Muscle of leg (tissue), 3 donors: ENCODE measurements at regions not wholly inside any gene's neighbourhood (a gene's known extent, or its start where the extent isn't known, plus 50 kb on each side); places are given as distances from the start of the nearest gene placed in this dataset.
A peak's percentile ranks its signal among the peaks of the same experiment; 100 is the strongest.
"Not testable (repeated sequence)": the region's sequence is repeated elsewhere in the genome, so short reads cannot be mapped to it uniquely, and the experiment has no call there.

Experiments
- DNase-seq: peaks from one replicate; pipeline ENCODE4 v3.0.0; 2013
- H3K27ac ChIP-seq: one replicate; pipeline ENCODE4 v1.5.1; 2013; ENCODE audit warnings: mild to moderate bottlenecking, low read length, control low read depth
- H3K27me3 ChIP-seq: one replicate; pipeline ENCODE4 v1.6.1; 2013; ENCODE audit warnings: low read length; ENCODE audit not compliant: control insufficient read depth, insufficient read depth
- H3K36me3 ChIP-seq: one replicate; pipeline ENCODE4 v1.6.1; 2013; ENCODE audit warnings: low read length; ENCODE audit not compliant: control insufficient read depth, insufficient read depth
- H3K4me1 ChIP-seq: one replicate; pipeline ENCODE4 v1.6.1; 2013; ENCODE audit warnings: low read length; ENCODE audit not compliant: control insufficient read depth, insufficient read depth
- H3K4me3 ChIP-seq: one replicate; pipeline ENCODE4 v1.5.1; 2013; ENCODE audit warnings: low read length, control low read depth
- H3K9me3 ChIP-seq: replicated peaks from 2 replicates; pipeline ENCODE4 v1.6.1; 2013; ENCODE audit warnings: low read depth, low read length; ENCODE audit not compliant: control insufficient read depth
- WGBS: methylation state at CpG from one replicate; pipeline ENCODE4 v1.1.5; 2013; ENCODE audit warnings: missing lambda C conversion rate; ENCODE audit not compliant: insufficient coverage; 5-methylcytosine and 5-hydroxymethylcytosine counted together

DNA sequence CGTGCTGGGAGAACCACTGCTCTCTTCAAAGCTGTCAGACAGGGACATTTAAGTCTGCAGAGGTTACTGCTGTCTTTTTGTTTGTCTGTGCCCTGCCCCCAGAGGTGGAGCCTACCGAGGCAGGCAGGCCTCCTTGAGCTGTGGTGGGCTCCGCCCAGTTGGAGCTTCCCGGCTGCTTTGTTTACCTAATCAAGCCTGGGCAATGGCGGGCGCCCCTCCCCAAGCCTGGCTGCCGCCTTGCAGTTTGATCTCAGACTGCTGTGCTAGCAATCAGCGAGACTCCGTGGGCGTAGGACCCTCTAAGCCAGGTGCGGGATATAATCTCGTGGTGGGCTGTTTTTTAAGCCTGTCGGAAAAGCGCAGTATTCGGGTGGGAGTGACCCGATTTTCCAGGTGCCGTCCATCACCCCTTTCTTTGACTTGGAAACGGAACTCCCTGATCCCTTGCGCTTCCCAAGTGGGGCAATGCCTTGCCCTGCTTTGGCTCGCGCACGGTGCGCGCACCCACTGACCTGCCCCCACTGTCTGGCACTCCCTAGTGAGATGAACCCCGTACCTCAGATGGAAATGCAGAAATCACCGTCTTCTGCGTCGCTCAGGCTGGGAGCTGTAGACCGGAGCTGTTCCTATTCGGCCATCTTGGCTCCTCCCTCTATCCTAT lies 617.0 kb downstream of the ADCYAP1 start:
- not testable (repeated sequence) for H3K27me3 ChIP-seq, H3K9me3 ChIP-seq, H3K4me3 ChIP-seq, DNase-seq, H3K36me3 ChIP-seq, H3K4me1 ChIP-seq, H3K27ac ChIP-seq
- WGBS: 94% methylated on average over 15 of the region's 30 CpGs

DNA sequence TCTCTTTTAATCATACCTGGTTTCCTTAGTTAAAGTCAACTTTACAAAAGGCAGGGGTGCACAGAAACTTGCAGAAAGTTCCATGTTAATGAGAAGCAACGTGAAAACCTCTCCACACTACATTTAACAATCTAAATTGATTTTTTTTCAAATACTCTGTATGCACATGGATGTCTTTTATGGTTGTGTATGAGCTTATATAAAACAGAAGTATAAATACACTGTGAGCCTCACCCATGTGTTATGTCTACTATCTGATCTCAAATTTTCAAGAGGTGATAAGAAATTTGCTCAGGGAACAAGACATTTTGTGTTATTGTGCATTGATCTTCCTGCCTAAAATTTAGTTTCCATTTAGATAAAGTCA lies 617.6 kb downstream of the ADCYAP1 start:
- no CpG with 5 or more reads among the region's 1 CpG for WGBS
- no peaks in the 10 kb centered on the region for H3K9me3 ChIP-seq
- no peaks in the 10 kb centered on the region for H3K36me3 ChIP-seq
- no peaks in the 10 kb centered on the region for H3K27me3 ChIP-seq
- DNase-seq: no peak
- no peaks in the 10 kb centered on the region for H3K4me1 ChIP-seq
- H3K27ac ChIP-seq: no peak overlapping the region
- H3K4me3 ChIP-seq: no peak overlapping the region

- Histone ChIP-seq H3K27me3 (no peaks in the 10 kb centered on the region), H3K27ac (no peak overlapping the region), H3K9me3 (no peaks in the 10 kb centered on the region), H3K4me1 (no peaks in the 10 kb centered on the region), H3K4me3 (no peak overlapping the region), H3K36me3 (no peaks in the 10 kb centered on the region)
- WGBS: no CpG with 5 or more reads among the region's 1 CpG
- peak; percentile 6 for DNase-seq
Observed at GRCh38 chr18:1526991-1527390, 622.3 kb downstream of the ADCYAP1 start.

- H3K4me1 ChIP-seq: no peaks in the 10 kb centered on the region
- no peaks in the 10 kb centered on the region for H3K27me3 ChIP-seq
- WGBS: no CpG with 5 or more reads among the region's 3 CpGs
- H3K27ac ChIP-seq: no peak overlapping the region
- no peak overlapping the region for H3K4me3 ChIP-seq
- no peaks in the 10 kb centered on the region for H3K36me3 ChIP-seq
- no peaks in the 10 kb centered on the region for H3K9me3 ChIP-seq
- DNase-seq: no peak
Observed at GRCh38 chr18:1527805-1528204, 623.1 kb downstream of the ADCYAP1 start.

DNA sequence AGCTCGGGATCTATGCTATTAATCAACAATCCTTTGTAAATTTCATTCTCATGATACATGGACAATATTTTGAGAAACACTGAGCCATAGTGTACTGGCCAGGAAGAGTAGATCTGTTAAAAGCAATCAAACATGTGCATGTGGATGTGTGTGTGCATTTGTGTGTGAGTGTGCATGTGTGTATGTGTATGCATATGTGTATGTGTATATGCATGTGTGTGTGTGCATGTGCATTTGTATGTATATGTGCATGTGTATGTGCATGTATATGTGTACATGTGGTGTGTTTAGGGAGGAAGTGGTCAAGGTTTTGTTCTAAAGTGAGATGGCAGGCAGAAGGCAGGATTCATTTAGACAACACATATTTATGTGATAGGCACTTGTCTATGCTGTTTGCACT lies 623.8 kb downstream of the ADCYAP1 start:
- H3K4me1 ChIP-seq: no peaks in the 10 kb centered on the region
- H3K27ac ChIP-seq: no peak overlapping the region
- no peak overlapping the region for H3K4me3 ChIP-seq
- H3K27me3 ChIP-seq: no peaks in the 10 kb centered on the region
- no CpG with 5 or more reads among the region's 1 CpG for WGBS
- no peaks in the 10 kb centered on the region for H3K36me3 ChIP-seq
- no peak for DNase-seq
- H3K9me3 ChIP-seq: no peaks in the 10 kb centered on the region

- H3K27ac ChIP-seq: no peak overlapping the region
- DNase-seq: no peak
- no peaks in the 10 kb centered on the region for H3K4me1 ChIP-seq
- no peaks in the 10 kb centered on the region for H3K9me3 ChIP-seq
- 73% methylated on average over 1 of the region's 2 CpGs for WGBS
- no peak overlapping the region for H3K4me3 ChIP-seq
- no peaks in the 10 kb centered on the region for H3K36me3 ChIP-seq
- no peaks in the 10 kb centered on the region for H3K27me3 ChIP-seq
Observed at GRCh38 chr18:1528964-1529509, 624.4 kb downstream of the ADCYAP1 start.

DNA sequence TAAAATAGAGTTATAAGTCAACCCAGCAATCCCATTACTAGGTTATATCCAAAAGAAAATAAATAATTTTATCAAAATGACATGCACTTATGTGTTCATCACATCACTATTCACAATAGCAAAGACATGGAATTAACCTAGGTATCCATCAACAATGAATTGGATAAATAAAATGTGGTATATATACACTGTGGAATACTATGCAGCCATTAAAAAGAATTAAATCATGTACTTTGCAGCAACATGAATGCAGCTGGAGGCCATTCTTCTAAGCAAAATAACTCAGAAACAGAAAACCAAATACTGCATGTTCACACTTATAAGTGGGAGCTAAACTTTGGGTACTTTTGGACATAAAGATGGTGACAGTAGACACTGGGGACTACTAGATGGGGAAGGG lies 626.0 kb downstream of the ADCYAP1 start:
- Histone ChIP-seq H3K27ac (no peak overlapping the region), H3K9me3 (no peaks in the 10 kb centered on the region), H3K27me3 (no peaks in the 10 kb centered on the region), H3K36me3 (no peaks in the 10 kb centered on the region), H3K4me3 (no peak overlapping the region), H3K4me1 (no peaks in the 10 kb centered on the region)
- DNase-seq: no peak

DNA sequence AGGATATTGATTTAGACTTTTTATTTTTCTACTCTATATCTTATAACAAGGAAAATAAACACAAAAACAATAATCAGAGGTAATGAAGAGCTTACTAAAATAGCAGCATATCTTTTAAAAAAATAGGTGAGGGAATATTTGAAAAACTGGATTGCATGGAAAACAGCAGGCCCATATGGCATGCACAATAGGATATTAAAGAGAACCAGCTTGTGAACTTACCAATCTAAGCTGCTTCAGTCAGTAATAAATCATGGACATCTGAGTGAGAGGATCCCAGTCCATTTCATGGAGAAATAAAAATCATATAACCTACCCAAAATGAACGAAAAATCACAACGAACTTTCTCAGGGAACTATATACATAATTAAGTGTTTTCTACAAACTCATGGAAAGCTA lies 634.6 kb downstream of the ADCYAP1 start:
- Histone ChIP-seq H3K27me3 (no peaks in the 10 kb centered on the region), H3K9me3 (no peaks in the 10 kb centered on the region), H3K27ac (no peak overlapping the region), H3K4me3 (no peak overlapping the region), H3K36me3 (no peaks in the 10 kb centered on the region), H3K4me1 (no peaks in the 10 kb centered on the region)
- DNase-seq: no peak
- WGBS: no CpG with 5 or more reads among the region's 2 CpGs

GRCh38 chr18:1541478-1541877 lies 636.8 kb downstream of the ADCYAP1 start:
- no peak overlapping the region for H3K4me3 ChIP-seq
- DNase-seq: no peak
- no peak overlapping the region for H3K27ac ChIP-seq
- no peaks in the 10 kb centered on the region for H3K9me3 ChIP-seq
- no peaks in the 10 kb centered on the region for H3K36me3 ChIP-seq
- no peaks in the 10 kb centered on the region for H3K4me1 ChIP-seq
- no peaks in the 10 kb centered on the region for H3K27me3 ChIP-seq
- WGBS: 87% methylated on average over 7 of the region's 8 CpGs

- Histone ChIP-seq H3K4me1 (no peaks in the 10 kb centered on the region), H3K9me3 (no peaks in the 10 kb centered on the region), H3K27me3 (no peaks in the 10 kb centered on the region), H3K27ac (no peak overlapping the region), H3K4me3 (no peak overlapping the region), H3K36me3 (no peaks in the 10 kb centered on the region)
- DNase-seq: no peak
- WGBS: no CpG with 5 or more reads among the region's 2 CpGs
Observed at GRCh38 chr18:1542230-1542774, 637.6 kb downstream of the ADCYAP1 start.

GRCh38 chr18:1544016-1544415 lies 639.3 kb downstream of the ADCYAP1 start:
- H3K4me3 ChIP-seq: no peak overlapping the region

More at GRCh38 chr18:1544016-1544415, 639.3 kb downstream of the ADCYAP1 start:
- Histone ChIP-seq H3K9me3 (no peaks in the 10 kb centered on the region), H3K4me1 (no peaks in the 10 kb centered on the region), H3K27me3 (no peaks in the 10 kb centered on the region), H3K27ac (no peak overlapping the region), H3K36me3 (no peaks in the 10 kb centered on the region)
- DNase-seq: no peak
- 50% methylated on average over 1 of the region's 3 CpGs for WGBS
